GM19240 (cell line): ENCODE measurements at regions not wholly inside any gene's neighbourhood (a gene's known extent, or its start where the extent isn't known, plus 50 kb on each side); places are given as distances from the start of the nearest gene placed in this dataset.

Experiments
- DNase-seq: peaks from one replicate; pipeline ENCODE4 v3.0.0; 2011; ENCODE audit warnings: low spot score; ENCODE audit not compliant: insufficient read length

DNA sequence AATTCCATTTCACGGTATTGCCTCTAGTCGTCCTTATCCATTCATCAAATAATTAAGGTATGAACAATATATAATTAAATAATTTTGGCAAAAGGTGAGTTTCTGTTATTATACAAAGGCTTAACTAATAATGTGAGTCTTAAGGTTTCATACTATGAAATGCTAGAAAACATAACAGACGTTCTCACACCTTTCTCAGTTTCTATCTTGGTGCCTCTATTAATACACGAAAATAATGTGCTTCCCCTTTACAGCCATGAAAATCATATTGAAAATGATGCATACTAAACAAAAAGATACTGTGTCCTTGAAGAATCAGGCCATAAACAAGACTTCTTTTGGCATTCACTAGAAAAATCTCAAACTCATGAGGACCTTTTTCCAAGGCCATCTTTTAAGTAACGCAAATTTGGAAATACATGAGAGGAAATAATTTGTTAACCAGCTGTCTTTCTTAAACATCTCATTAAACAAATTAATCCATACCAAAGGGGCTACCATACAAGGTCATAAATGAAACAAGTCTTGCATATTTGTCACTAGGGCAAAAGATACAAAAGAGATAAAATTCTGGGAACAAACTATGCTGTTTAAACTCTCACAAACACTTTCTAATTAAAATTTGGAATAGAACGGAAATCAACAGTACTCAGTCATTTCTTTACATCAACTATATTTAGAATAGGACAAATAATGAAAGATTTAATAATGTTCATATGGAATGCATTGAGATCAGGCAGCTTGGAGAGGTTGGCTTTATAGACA, 53.9 kb upstream of the CAV2 start:
- no peak for DNase-seq

DNA sequence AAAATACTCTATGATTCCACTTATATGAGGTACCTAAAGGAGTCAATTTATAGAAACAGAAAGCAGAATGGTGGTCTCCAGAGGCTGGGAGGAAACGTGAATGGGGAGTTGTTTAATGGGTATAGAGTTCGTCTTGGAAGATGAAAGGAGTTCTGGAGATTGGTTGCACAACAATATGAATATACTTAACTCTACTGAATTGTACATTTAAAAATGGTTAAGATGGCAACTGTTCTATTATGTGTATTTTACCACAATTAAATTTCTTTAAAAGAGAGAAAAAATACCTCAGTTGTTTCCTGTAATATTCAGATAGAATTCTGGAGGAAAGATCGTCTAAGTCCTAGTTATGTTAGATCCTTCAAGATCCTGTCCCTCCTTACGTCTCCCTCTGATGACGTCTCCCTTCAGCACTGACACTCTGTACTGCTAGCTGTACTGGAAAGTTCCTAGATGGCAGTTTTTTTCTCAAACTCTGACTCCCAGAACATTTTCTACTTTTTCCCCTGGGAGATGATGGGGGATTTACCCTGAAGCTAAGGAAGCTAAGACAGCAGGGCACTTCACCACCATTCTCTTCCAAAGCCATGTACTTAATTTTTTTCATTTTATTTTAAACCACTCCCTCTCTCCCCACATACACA, 53.2 kb upstream of the CAV2 start:
- DNase-seq, result no peak

DNA sequence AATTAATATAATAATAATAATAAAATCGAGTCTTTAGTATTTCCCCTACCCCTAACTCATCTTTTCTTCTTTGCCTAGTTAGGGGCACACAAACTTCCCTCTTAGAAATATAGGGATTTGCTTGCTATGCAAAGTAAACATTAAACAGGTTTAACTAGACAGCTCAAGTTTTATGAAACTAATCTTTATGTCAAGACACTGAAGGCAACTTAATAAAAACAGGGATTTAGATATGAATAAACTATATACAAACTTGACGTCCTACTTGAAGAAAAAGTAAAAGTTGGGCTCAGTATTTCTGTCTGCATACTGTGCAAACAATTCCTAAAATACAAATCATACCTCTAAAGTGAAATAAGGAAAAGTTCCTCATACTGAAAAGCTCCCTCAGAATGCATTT, 52.1 kb upstream of the CAV2 start:
- no peak for DNase-seq

DNA sequence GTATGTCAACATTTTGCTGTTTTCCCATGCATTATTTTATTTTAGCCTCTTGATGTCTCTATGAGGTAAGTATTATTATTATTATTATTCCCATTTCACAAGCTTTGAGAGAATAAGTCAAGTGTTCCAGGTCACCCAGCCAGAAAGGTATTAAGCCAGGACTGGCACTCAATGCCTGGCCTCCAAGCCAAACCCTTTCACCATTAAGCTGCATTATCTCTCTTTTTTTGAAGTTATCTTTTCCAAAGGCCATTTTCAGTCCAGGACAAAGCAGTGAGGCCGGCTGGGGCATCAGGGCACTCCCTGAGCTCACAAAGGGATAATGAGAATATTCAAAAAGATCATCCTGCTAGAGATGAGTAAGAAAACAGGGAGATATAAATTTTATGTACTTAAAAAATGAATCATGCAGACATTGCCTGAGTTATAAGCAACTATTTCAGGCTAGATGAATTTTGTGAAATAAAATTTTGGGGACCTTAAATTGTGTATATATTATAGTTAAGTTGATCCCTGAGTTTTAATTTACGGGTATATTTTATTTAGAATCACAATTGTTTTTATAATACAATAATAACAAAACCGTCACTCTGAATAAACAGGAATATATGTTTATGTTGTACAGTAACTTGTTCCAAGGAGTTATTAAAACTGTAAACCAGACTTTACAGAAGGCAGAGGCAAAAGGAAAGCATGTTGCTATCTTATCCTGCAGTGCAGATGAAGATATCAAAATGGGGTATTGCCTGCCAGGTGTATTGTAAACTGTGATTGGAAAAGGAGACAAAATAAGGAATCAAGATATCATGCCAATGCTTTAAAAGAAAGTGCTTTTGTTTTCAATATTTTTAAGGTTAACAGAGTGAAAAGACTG, 51.3 kb upstream of the CAV2 start:
- DNase-seq, result no peak

DNA sequence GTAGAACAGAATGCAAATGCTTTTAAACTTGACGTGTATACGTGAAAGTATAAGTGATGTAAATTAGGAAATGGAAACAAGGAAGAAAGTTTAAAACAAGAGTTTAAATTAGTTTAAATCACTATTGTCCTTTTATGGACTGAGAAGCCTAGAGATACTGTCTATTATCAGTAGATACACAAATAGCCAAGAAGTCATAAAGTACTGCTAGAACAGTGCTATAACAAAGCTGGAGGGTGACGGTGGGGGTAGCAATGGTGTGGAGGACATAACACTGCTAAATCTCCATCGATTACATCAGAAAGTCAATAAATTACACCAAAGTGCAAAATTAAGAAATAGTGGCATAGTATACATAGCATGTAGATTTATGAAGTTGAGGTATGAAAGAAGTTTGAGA, 50.1 kb upstream of the CAV2 start:
- DNase-seq, result no peak
